ENCODE measurements at regions not wholly inside any gene's neighbourhood (a gene's known extent, or its start where the extent isn't known, plus 50 kb on each side); places are given as distances from the start of the nearest gene placed in this dataset.

GRCh38 chr15:35630532-35630931, 84.6 kb upstream of the DPH6 start:
- no peaks in the 10 kb centered on the region for H3K27me3 ChIP-seq (ENCODE audit: insufficient read depth, poor library complexity, severe bottlenecking)
- no peaks in the 10 kb centered on the region for H3K36me3 ChIP-seq (ENCODE audit: low read depth)
- no peak for DNase-seq (ENCODE audit: low spot score)
- no peak for TF ChIP-seq CTCF (IDR thresholded peaks at IDR 0.05; ENCODE audit: poor library complexity, severe bottlenecking)
- H3K27ac ChIP-seq (ENCODE audit: poor library complexity, severe bottlenecking), result no peak overlapping the region
- peak; percentile 73 for ATAC-seq (ENCODE audit: low read depth)
- H3K4me3 ChIP-seq (ENCODE audit: severe bottlenecking), result no peak overlapping the region
- no peaks in the 10 kb centered on the region for H3K9me3 ChIP-seq (ENCODE audit: severe bottlenecking)
- H3K4me1 ChIP-seq (ENCODE audit: insufficient read depth, poor library complexity, severe bottlenecking), result no peaks in the 10 kb centered on the region

GRCh38 chr15:35630985-35631384, 85.0 kb upstream of the DPH6 start:
- H3K9me3 ChIP-seq (ENCODE audit: severe bottlenecking), result no peaks in the 10 kb centered on the region
- DNase-seq (ENCODE audit: low spot score) (no peak), ATAC-seq (ENCODE audit: low read depth) (peak; percentile 12; the same call in 2 of the 3 replicates)
- no peak overlapping the region for H3K27ac ChIP-seq (ENCODE audit: poor library complexity, severe bottlenecking)
- no peaks in the 10 kb centered on the region for H3K36me3 ChIP-seq (ENCODE audit: low read depth)
- H3K4me3 ChIP-seq (ENCODE audit: severe bottlenecking), result no peak overlapping the region
- TF ChIP-seq CTCF (IDR thresholded peaks at IDR 0.05; ENCODE audit: poor library complexity, severe bottlenecking), result no peak
- no peaks in the 10 kb centered on the region for H3K27me3 ChIP-seq (ENCODE audit: insufficient read depth, poor library complexity, severe bottlenecking)
- H3K4me1 ChIP-seq (ENCODE audit: insufficient read depth, poor library complexity, severe bottlenecking), result no peaks in the 10 kb centered on the region

- Histone ChIP-seq H3K27me3 (ENCODE audit: insufficient read depth, poor library complexity, severe bottlenecking) (no peaks in the 10 kb centered on the region), H3K9me3 (ENCODE audit: severe bottlenecking) (no peaks in the 10 kb centered on the region), H3K36me3 (ENCODE audit: low read depth) (no peaks in the 10 kb centered on the region), H3K27ac (ENCODE audit: poor library complexity, severe bottlenecking) (no peak overlapping the region), H3K4me1 (ENCODE audit: insufficient read depth, poor library complexity, severe bottlenecking) (no peaks in the 10 kb centered on the region), H3K4me3 (ENCODE audit: severe bottlenecking) (no peak overlapping the region)
- no peak for DNase-seq (ENCODE audit: low spot score)
- no peak for TF ChIP-seq CTCF (IDR thresholded peaks at IDR 0.05; ENCODE audit: poor library complexity, severe bottlenecking)
- ATAC-seq (ENCODE audit: low read depth), result no peak
Observed at GRCh38 chr15:35633677-35634076, 87.7 kb upstream of the DPH6 start.

GRCh38 chr15:35646790-35647189, 100.8 kb upstream of the DPH6 start:
- Histone ChIP-seq H3K4me1 (ENCODE audit: insufficient read depth, poor library complexity, severe bottlenecking) (no peaks in the 10 kb centered on the region), H3K9me3 (ENCODE audit: severe bottlenecking) (no peaks in the 10 kb centered on the region), H3K4me3 (ENCODE audit: severe bottlenecking) (no peak overlapping the region), H3K27ac (ENCODE audit: poor library complexity, severe bottlenecking) (no peak overlapping the region), H3K27me3 (ENCODE audit: insufficient read depth, poor library complexity, severe bottlenecking) (no peaks in the 10 kb centered on the region), H3K36me3 (ENCODE audit: low read depth) (no peaks in the 10 kb centered on the region)
- TF ChIP-seq CTCF (IDR thresholded peaks at IDR 0.05; ENCODE audit: poor library complexity, severe bottlenecking), result no peak
- DNase-seq (ENCODE audit: low spot score) (no peak), ATAC-seq (ENCODE audit: low read depth) (no peak)

- H3K27ac ChIP-seq (ENCODE audit: poor library complexity, severe bottlenecking), result no peak overlapping the region
- H3K36me3 ChIP-seq (ENCODE audit: low read depth), result no peaks in the 10 kb centered on the region
- DNase-seq (ENCODE audit: low spot score), result no peak
- no peak for TF ChIP-seq CTCF (IDR thresholded peaks at IDR 0.05; ENCODE audit: poor library complexity, severe bottlenecking)
- H3K27me3 ChIP-seq (ENCODE audit: insufficient read depth, poor library complexity, severe bottlenecking), result no peaks in the 10 kb centered on the region
- no peaks in the 10 kb centered on the region for H3K4me1 ChIP-seq (ENCODE audit: insufficient read depth, poor library complexity, severe bottlenecking)
- H3K4me3 ChIP-seq (ENCODE audit: severe bottlenecking), result no peak overlapping the region
- no peaks in the 10 kb centered on the region for H3K9me3 ChIP-seq (ENCODE audit: severe bottlenecking)
- ATAC-seq (ENCODE audit: low read depth), result no peak
Observed at GRCh38 chr15:35647303-35647702, 101.3 kb upstream of the DPH6 start.
